Right atrium auricular region (tissue), 2 donors: ENCODE measurements at regions not wholly inside any gene's neighbourhood (a gene's known extent, or its start where the extent isn't known, plus 50 kb on each side); places are given as distances from the start of the nearest gene placed in this dataset.

ENCODE experiments used
- DNase-seq: peaks from one replicate; pipeline ENCODE4 v3.0.0-alpha.2; 2019; ENCODE audit warnings: low spot score
- H3K27ac ChIP-seq, 2 donors: fragments of 200-600 bp; sonication (generic); 1 replicate in 1 of 2; 2 replicates in 1 of 2; pipeline ENCODE4 v1.5.1; 2016 to 2019
- H3K27me3 ChIP-seq, 2 donors: fragments of 200-600 bp; sonication (generic); one replicate each; pipeline versions ENCODE4 v1.5.1 to v1.6.0; 2017 to 2019
- H3K36me3 ChIP-seq: fragments of 200-600 bp; sonication (generic); one replicate; pipeline ENCODE4 v1.5.1; 2016
- H3K4me1 ChIP-seq, 2 donors: fragments of 200-600 bp; sonication (generic); one replicate each; pipeline versions ENCODE4 v1.5.1 to v1.6.0; 2017 to 2019
- H3K4me3 ChIP-seq, 2 donors: fragments of 200-600 bp; sonication (generic); 1 replicate in 1 of 2; 2 replicates in 1 of 2; pipeline ENCODE4 v1.5.1; 2017 to 2019; ENCODE audit warnings: mild to moderate bottlenecking in 1 of 2, moderate library complexity in 1 of 2
- H3K9me3 ChIP-seq, 2 donors: fragments of 200-600 bp; sonication (generic); one replicate each; pipeline ENCODE4 v1.5.1; 2019
- TF ChIP-seq, protein P1 (sequence below), 2 donors: fragments of 200-600 bp; sonication (generic); IDR thresholded peaks; one replicate each; pipeline ENCODE4 v1.5.1; 2019; ENCODE audit warnings: antibody characterized with exemption in 2 of 2

DNA sequence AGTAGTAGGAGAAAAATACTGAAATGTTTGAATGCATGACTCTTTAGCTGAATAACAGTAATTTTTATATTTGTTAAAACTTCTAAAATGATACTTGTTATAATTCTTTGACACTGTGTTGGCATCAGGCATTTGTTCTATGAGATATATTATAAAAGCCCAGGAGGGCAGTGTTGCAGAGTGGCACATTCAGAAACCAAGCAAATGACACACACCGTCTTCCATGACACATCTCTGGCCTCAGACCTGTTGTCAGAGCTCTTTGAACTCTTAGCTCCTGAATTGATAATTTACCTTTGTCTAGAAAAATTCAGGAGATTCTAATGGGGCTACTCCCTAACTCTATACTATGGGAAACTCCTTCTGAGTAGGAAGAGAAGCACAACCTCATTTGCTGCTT, 62.4 kb upstream of the MDFIC start:
- DNase-seq = no peak
- no peaks in the 10 kb centered on the region for H3K9me3 ChIP-seq
- no peaks in the 10 kb centered on the region for H3K4me1 ChIP-seq
- H3K36me3 ChIP-seq = no peaks in the 10 kb centered on the region
- TF ChIP-seq, protein P1, sequence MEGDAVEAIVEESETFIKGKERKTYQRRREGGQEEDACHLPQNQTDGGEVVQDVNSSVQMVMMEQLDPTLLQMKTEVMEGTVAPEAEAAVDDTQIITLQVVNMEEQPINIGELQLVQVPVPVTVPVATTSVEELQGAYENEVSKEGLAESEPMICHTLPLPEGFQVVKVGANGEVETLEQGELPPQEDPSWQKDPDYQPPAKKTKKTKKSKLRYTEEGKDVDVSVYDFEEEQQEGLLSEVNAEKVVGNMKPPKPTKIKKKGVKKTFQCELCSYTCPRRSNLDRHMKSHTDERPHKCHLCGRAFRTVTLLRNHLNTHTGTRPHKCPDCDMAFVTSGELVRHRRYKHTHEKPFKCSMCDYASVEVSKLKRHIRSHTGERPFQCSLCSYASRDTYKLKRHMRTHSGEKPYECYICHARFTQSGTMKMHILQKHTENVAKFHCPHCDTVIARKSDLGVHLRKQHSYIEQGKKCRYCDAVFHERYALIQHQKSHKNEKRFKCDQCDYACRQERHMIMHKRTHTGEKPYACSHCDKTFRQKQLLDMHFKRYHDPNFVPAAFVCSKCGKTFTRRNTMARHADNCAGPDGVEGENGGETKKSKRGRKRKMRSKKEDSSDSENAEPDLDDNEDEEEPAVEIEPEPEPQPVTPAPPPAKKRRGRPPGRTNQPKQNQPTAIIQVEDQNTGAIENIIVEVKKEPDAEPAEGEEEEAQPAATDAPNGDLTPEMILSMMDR (IDR thresholded peaks at IDR 0.05) = no peak
- H3K27ac ChIP-seq = no peak overlapping the region
- H3K27me3 ChIP-seq = no peaks in the 10 kb centered on the region
- H3K4me3 ChIP-seq = no peak overlapping the region

DNA sequence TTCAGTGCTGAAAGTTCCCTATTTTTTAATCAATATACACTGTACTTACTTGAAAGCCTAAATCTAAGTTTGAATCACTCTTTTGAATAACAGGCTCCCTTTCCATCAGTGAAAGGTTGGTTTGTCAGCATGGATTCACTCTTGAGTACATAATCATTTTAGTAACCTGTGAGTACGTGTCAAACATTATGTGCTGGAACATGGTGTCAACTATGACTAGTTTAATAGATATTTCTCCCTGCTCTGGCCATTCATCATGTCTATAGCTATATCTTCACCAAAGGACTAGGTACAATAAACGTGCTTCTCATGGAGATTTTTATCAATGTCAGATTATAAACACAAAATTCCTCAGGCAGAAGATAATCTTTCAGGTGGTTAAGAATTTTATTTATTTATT, 61.7 kb upstream of the MDFIC start:
- Histone ChIP-seq H3K9me3 (no peaks in the 10 kb centered on the region), H3K4me1 (no peaks in the 10 kb centered on the region), H3K27ac (no peak overlapping the region), H3K36me3 (no peaks in the 10 kb centered on the region), H3K4me3 (no peak overlapping the region), H3K27me3 (no peaks in the 10 kb centered on the region)
- no peak for DNase-seq
- TF ChIP-seq, protein P1 (IDR thresholded peaks at IDR 0.05) = no peak

DNA sequence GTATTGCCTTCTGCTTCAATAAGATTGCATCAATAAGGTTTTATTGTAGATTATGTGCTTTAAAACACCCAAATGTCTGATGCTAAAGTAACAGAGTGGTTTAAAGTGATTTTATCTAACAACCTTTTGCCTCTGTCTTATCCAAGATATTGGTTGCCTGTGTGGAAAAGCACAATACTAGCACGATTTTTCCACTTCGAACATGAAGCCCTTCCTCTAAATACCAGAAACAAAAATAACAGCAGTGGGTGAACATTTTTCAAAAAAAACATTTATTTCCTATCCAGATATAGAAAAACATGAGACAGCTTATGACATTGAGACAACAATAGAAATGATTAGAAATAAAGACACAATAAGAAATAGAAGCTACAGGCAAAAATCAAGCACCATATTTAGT, 59.5 kb upstream of the MDFIC start:
- H3K9me3 ChIP-seq = no peaks in the 10 kb centered on the region
- H3K4me3 ChIP-seq = no peak overlapping the region
- no peaks in the 10 kb centered on the region for H3K4me1 ChIP-seq
- H3K27me3 ChIP-seq = no peaks in the 10 kb centered on the region
- TF ChIP-seq, protein P1 (IDR thresholded peaks at IDR 0.05) = no peak
- H3K27ac ChIP-seq = no peak overlapping the region
- H3K36me3 ChIP-seq = no peaks in the 10 kb centered on the region
- no peak for DNase-seq

DNA sequence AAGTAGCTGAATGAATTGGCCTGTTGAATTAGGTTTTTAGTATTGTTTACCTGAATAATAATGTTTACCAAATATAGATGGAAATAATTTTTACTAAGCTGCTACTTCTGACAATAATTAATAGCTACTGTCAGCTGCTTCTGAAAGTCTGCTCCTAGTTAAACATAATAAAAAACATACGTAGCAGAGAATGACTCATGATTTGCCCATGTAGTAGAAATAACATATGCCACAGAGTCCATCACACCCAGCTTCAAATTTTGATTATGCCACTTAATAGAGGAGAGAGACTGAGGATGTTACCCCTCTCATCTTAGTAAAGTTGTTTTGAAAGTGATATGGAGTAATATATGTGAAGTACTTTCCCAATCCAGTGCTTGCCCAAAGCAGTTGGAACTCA, 57.6 kb upstream of the MDFIC start:
- H3K9me3 ChIP-seq = no peaks in the 10 kb centered on the region

DNA sequence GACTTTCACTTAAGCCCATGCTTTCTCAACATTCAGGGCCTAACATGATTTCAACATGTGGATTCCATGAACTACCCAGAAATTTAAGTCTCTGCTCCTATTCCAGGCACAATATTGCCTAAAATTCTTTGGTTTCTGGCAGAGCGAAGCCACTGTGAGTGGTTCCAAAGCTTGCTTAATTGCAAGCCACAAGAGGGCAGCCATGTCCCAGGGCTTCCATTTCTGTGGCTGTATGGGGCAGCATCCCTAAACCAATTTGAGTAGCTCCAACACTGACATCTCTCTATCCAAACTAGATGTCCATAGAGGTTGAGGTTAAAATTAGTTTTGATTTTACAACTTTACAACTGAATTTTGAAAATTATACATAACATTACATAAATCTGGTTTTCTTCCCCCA, 56.3 kb upstream of the MDFIC start:
- Histone ChIP-seq H3K27me3 (no peaks in the 10 kb centered on the region), H3K36me3 (no peaks in the 10 kb centered on the region), H3K4me3 (no peak overlapping the region), H3K4me1 (no peaks in the 10 kb centered on the region), H3K27ac (no peak overlapping the region), H3K9me3 (no peaks in the 10 kb centered on the region)
- DNase-seq = peak; percentile 73
- TF ChIP-seq, protein P1 (IDR thresholded peaks at IDR 0.05) = peak; percentile 59 to 85

More for the DNA sequence above, 57.6 kb upstream of the MDFIC start:
- DNase-seq = no peak
- Histone ChIP-seq H3K4me3 (no peak overlapping the region), H3K36me3 (no peaks in the 10 kb centered on the region), H3K27me3 (no peaks in the 10 kb centered on the region), H3K27ac (no peak overlapping the region), H3K4me1 (no peaks in the 10 kb centered on the region)
- TF ChIP-seq, protein P1 (IDR thresholded peaks at IDR 0.05) = no peak
